Retinal pigment epithelial cell (primary cell): ENCODE measurements at regions not wholly inside any gene's neighbourhood (a gene's known extent, or its start where the extent isn't known, plus 50 kb on each side); places are given as distances from the start of the nearest gene placed in this dataset.
"Not testable (repeated sequence)": the region's sequence is repeated elsewhere in the genome, so short reads cannot be mapped to it uniquely, and the experiment has no call there.

Experiments
- DNase-seq: peaks from one replicate; pipeline ENCODE4 v3.0.0-alpha.2; 2010; ENCODE audit warnings: low read depth
- H3K4me3 ChIP-seq: 2 replicates; pipeline ENCODE4 v1.5.1; 2011; ENCODE audit warnings: mild to moderate bottlenecking, low read length, control low read depth, moderate library complexity
- TF ChIP-seq, protein P1 (sequence below): conservative IDR thresholded peaks from 2 replicates; pipeline ENCODE4 v1.5.1; 2011; ENCODE audit warnings: low read depth, low read length, control low read depth, inconsistent platforms

GRCh38 chr6:8943073-8943472 is 507.7 kb upstream of the SLC35B3 start:
- H3K4me3 ChIP-seq: no peak overlapping the region
- DNase-seq: no peak
- TF ChIP-seq, protein P1, sequence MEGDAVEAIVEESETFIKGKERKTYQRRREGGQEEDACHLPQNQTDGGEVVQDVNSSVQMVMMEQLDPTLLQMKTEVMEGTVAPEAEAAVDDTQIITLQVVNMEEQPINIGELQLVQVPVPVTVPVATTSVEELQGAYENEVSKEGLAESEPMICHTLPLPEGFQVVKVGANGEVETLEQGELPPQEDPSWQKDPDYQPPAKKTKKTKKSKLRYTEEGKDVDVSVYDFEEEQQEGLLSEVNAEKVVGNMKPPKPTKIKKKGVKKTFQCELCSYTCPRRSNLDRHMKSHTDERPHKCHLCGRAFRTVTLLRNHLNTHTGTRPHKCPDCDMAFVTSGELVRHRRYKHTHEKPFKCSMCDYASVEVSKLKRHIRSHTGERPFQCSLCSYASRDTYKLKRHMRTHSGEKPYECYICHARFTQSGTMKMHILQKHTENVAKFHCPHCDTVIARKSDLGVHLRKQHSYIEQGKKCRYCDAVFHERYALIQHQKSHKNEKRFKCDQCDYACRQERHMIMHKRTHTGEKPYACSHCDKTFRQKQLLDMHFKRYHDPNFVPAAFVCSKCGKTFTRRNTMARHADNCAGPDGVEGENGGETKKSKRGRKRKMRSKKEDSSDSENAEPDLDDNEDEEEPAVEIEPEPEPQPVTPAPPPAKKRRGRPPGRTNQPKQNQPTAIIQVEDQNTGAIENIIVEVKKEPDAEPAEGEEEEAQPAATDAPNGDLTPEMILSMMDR: no peak

DNA sequence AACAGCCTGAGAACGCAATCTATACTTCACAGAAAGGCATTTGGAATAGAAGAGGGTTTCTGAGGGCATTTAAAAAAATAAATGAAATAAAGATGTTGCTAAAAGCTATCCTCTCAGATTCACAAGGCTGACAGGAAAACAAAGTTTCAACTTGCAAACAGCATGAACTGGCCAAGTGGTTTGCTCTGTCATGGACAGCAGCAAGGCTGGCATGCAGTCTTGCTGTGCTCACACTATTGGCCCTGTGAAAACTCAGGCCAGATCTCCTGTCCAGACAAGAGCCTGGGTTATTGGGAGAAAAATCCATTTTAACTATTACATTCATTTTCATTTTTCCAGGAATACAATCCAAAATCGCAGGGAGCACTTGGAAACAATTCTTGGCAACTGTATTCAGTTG is 506.2 kb upstream of the SLC35B3 start:
- DNase-seq: no peak
- TF ChIP-seq, protein P1: no peak
- no peak overlapping the region for H3K4me3 ChIP-seq

- TF ChIP-seq, protein P1: no peak
- no peak for DNase-seq
- H3K4me3 ChIP-seq: no peak overlapping the region
Measured at GRCh38 chr6:8940356-8940755, 505.0 kb upstream of the SLC35B3 start.

- DNase-seq: no peak
- no peak overlapping the region for H3K4me3 ChIP-seq
- TF ChIP-seq, protein P1: no peak
Measured at GRCh38 chr6:8939615-8940014, 504.3 kb upstream of the SLC35B3 start.

GRCh38 chr6:8934318-8934717 is 499.0 kb upstream of the SLC35B3 start:
- TF ChIP-seq, protein P1: no peak
- DNase-seq: no peak
- H3K4me3 ChIP-seq: no peak overlapping the region

DNA sequence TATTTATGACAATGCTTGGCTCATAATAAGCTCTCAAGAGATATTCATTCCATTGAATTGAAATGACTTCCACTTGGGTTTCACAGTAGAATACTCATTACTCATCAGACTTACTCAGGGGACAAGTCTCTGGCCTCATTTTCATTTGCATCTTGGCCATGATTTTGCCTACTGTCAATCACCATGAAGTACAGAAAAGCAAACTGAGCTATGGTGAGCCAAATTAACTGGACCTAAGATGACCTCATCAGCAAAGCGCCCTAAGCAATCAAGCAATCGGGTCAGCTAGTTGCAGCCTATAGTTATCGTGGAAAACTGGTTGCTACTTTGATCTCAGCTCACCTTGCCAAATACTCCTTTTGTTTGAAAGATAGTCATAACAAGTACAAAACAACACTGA is 494.7 kb upstream of the SLC35B3 start:
- no peak overlapping the region for H3K4me3 ChIP-seq
- no peak for DNase-seq
- TF ChIP-seq, protein P1: no peak

- H3K4me3 ChIP-seq, DNase-seq: not testable (repeated sequence)
Measured at GRCh38 chr6:8920244-8920643, 484.9 kb upstream of the SLC35B3 start.

DNA sequence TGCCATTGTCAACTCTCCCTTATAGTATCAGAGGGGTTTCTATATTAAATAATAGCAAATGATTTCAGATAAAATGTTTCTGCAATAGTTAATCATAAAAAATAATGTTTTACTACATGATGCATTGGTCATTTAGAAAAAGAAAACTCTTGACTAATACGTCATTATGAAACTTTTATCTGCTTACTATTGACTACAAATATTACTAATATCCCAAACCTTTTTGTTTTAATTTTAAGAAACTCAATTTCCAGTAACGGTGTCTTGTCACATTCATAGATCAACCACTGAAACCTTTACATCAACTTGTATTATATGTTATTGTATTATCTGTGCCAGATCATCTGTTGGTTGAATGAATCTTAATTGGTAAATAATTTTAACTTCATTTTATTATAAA is 482.9 kb upstream of the SLC35B3 start:
- TF ChIP-seq, protein P1: no peak
- no peak for DNase-seq
- H3K4me3 ChIP-seq: no peak overlapping the region
